BJ (cell line): ENCODE measurements at regions not wholly inside any gene's neighbourhood (a gene's known extent, or its start where the extent isn't known, plus 50 kb on each side); places are given as distances from the start of the nearest gene placed in this dataset.

Experiments used
- CTCF ChIA-PET: fragments of 350-600 bp; formaldehyde crosslinking; extraction: SDS; loops from one replicate; lab custom pipeline; 2021; ENCODE audit warnings: antibody characterized with exemption, inconsistent platforms; lab: Yijun Ruan, JAX
- POLR2A ChIA-PET: fragments of 300-600 bp; sonication (Branson Sonifier 250); formaldehyde crosslinking; extraction: SDS; loops from one replicate; lab custom pipeline; 2021; ENCODE audit warnings: antibody characterized with exemption; lab: Charles Lee
- DNase-seq: peaks from one replicate; pipeline ENCODE4 v3.0.0-alpha.2; 2011; ENCODE audit warnings: low read depth
- H3K27me3 ChIP-seq: 2 replicates; pipeline ENCODE4 v1.6.0; 2011; ENCODE audit warnings: low read length; ENCODE audit not compliant: control insufficient read depth, insufficient read depth
- H3K36me3 ChIP-seq: 2 replicates; pipeline ENCODE4 v1.5.1; 2011; ENCODE audit warnings: low read length; ENCODE audit not compliant: control insufficient read depth, insufficient read depth
- H3K4me3 ChIP-seq: 2 replicates; pipeline ENCODE4 v1.5.1; 2011; ENCODE audit warnings: low read depth, mild to moderate bottlenecking, control low read depth, low read length
- TF ChIP-seq, protein P1 (sequence below): IDR thresholded peaks from 2 replicates; pipeline ENCODE4 v1.5.1; 2011; ENCODE audit warnings: low read depth, mild to moderate bottlenecking, control low read depth, inconsistent platforms, low read length, moderate library complexity; ENCODE audit not compliant: insufficient read depth

DNA sequence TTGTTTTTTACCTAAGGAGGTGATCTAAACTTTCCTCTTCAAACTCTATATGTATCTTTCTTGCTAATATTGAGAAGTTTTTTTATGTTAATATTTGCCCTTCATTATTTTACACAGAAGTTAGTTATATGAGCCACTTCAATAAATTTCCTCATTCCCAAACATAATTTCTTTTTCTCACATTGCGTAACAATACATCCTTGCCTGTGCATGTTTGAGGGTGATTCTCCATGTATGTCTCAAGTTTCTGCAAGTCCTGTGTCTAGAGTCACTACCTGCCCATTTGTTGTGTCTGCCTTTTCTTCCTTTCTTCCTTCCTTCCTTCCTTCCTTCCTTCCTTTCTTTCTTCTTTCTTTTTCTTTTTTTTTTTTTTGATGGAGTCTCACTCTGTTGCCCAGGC is 2057.9 kb downstream of the PCDH7 start:
- POLR2A ChIA-PET: no interaction called here

GRCh38 chr4:32778938-32779337 is 2058.8 kb downstream of the PCDH7 start:
- Histone ChIP-seq H3K36me3 (no peaks in the 10 kb centered on the region), H3K4me3 (no peak overlapping the region), H3K27me3 (no peaks in the 10 kb centered on the region)
- DNase-seq: no peak
- TF ChIP-seq, protein P1, sequence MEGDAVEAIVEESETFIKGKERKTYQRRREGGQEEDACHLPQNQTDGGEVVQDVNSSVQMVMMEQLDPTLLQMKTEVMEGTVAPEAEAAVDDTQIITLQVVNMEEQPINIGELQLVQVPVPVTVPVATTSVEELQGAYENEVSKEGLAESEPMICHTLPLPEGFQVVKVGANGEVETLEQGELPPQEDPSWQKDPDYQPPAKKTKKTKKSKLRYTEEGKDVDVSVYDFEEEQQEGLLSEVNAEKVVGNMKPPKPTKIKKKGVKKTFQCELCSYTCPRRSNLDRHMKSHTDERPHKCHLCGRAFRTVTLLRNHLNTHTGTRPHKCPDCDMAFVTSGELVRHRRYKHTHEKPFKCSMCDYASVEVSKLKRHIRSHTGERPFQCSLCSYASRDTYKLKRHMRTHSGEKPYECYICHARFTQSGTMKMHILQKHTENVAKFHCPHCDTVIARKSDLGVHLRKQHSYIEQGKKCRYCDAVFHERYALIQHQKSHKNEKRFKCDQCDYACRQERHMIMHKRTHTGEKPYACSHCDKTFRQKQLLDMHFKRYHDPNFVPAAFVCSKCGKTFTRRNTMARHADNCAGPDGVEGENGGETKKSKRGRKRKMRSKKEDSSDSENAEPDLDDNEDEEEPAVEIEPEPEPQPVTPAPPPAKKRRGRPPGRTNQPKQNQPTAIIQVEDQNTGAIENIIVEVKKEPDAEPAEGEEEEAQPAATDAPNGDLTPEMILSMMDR: no peak
- CTCF ChIA-PET: no interaction called here
- POLR2A ChIA-PET: no interaction called here

More for the DNA sequence above, 2057.9 kb downstream of the PCDH7 start:
- no peaks in the 10 kb centered on the region for H3K36me3 ChIP-seq
- CTCF ChIA-PET: interaction anchor here (0.9 kb wide), 1 partner anchor 16 kb away, joined by 3 read pairs; no protein-coding TSS in a partner anchor
- no peaks in the 10 kb centered on the region for H3K27me3 ChIP-seq
- DNase-seq: no peak
- no peak overlapping the region for H3K4me3 ChIP-seq
- TF ChIP-seq, protein P1: no peak

GRCh38 chr4:32789026-32789608 is 2068.9 kb downstream of the PCDH7 start:
- Histone ChIP-seq H3K36me3 (no peaks in the 10 kb centered on the region), H3K27me3 (no peaks in the 10 kb centered on the region), H3K4me3 (no peak overlapping the region)
- TF ChIP-seq, protein P1: no peak
- POLR2A ChIA-PET: no interaction called here
- CTCF ChIA-PET: no interaction called here
- DNase-seq: peak; percentile 2

DNA sequence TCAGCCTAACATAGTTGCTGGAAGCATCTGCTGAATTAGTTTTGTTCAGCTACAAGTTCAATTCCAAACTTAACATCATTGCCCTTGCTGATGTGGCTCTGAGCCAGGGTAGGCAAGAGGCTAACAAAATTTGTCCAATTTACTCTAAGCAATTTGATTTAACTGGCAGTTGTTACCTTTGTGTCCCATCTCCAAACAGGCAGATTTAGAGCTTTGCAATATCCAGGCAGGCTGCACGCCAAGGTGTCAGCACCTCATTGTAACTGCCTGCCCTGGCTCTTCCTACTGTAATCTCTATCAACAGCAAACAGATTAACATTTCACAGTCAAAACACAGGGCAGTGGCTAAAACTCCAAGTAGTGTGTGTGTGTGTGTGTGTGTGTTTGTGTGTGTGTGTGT is 2070.6 kb downstream of the PCDH7 start:
- CTCF ChIA-PET: interaction anchor here (0.6 to 1.2 kb wide), 2 partner anchors 15 to 539 kb away, joined by 3 read pairs; no protein-coding TSS in a partner anchor
- H3K27me3 ChIP-seq: no peaks in the 10 kb centered on the region
- POLR2A ChIA-PET: no interaction called here
- no peak for DNase-seq
- TF ChIP-seq, protein P1: no peak
- H3K4me3 ChIP-seq: no peak overlapping the region
- H3K36me3 ChIP-seq: no peaks in the 10 kb centered on the region

GRCh38 chr4:32798471-32799159 is 2078.4 kb downstream of the PCDH7 start:
- CTCF ChIA-PET: interaction anchor here (1.3 kb wide), 1 partner anchor 14 kb away, joined by 4 read pairs; no protein-coding TSS in a partner anchor
- Histone ChIP-seq H3K4me3 (no peak overlapping the region), H3K27me3 (no peaks in the 10 kb centered on the region), H3K36me3 (no peaks in the 10 kb centered on the region)
- no peak for DNase-seq
- TF ChIP-seq, protein P1: no peak
- POLR2A ChIA-PET: no interaction called here
